BJ (cell line): ENCODE measurements at regions not wholly inside any gene's neighbourhood (a gene's known extent, or its start where the extent isn't known, plus 50 kb on each side); places are given as distances from the start of the nearest gene placed in this dataset.
A peak's percentile ranks its signal among the peaks of the same experiment; 100 is the strongest.
"Not testable (repeated sequence)": the region's sequence is repeated elsewhere in the genome, so short reads cannot be mapped to it uniquely, and the experiment has no call there.

Experiments
- CTCF ChIA-PET: fragments of 350-600 bp; formaldehyde crosslinking; extraction: SDS; loops from one replicate; lab custom pipeline; 2021; ENCODE audit warnings: antibody characterized with exemption, inconsistent platforms; lab: Yijun Ruan, JAX
- POLR2A ChIA-PET: fragments of 300-600 bp; sonication (Branson Sonifier 250); formaldehyde crosslinking; extraction: SDS; loops from one replicate; lab custom pipeline; 2021; ENCODE audit warnings: antibody characterized with exemption; lab: Charles Lee
- DNase-seq: peaks from one replicate; pipeline ENCODE4 v3.0.0-alpha.2; 2011; ENCODE audit warnings: low read depth
- H3K27me3 ChIP-seq: 2 replicates; pipeline ENCODE4 v1.6.0; 2011; ENCODE audit warnings: low read length; ENCODE audit not compliant: control insufficient read depth, insufficient read depth
- H3K36me3 ChIP-seq: 2 replicates; pipeline ENCODE4 v1.5.1; 2011; ENCODE audit warnings: low read length; ENCODE audit not compliant: control insufficient read depth, insufficient read depth
- H3K4me3 ChIP-seq: 2 replicates; pipeline ENCODE4 v1.5.1; 2011; ENCODE audit warnings: low read depth, mild to moderate bottlenecking, control low read depth, low read length
- TF ChIP-seq, protein P1 (sequence below): IDR thresholded peaks from 2 replicates; pipeline ENCODE4 v1.5.1; 2011; ENCODE audit warnings: low read depth, mild to moderate bottlenecking, control low read depth, inconsistent platforms, low read length, moderate library complexity; ENCODE audit not compliant: insufficient read depth

- H3K27me3 ChIP-seq = no peaks in the 10 kb centered on the region; the same call in 1 of the 2 replicates
- POLR2A ChIA-PET = no interaction called here
- no peak for DNase-seq
- no peaks in the 10 kb centered on the region for H3K36me3 ChIP-seq
- no peak overlapping the region for H3K4me3 ChIP-seq
- CTCF ChIA-PET = no interaction called here
- TF ChIP-seq, protein P1, sequence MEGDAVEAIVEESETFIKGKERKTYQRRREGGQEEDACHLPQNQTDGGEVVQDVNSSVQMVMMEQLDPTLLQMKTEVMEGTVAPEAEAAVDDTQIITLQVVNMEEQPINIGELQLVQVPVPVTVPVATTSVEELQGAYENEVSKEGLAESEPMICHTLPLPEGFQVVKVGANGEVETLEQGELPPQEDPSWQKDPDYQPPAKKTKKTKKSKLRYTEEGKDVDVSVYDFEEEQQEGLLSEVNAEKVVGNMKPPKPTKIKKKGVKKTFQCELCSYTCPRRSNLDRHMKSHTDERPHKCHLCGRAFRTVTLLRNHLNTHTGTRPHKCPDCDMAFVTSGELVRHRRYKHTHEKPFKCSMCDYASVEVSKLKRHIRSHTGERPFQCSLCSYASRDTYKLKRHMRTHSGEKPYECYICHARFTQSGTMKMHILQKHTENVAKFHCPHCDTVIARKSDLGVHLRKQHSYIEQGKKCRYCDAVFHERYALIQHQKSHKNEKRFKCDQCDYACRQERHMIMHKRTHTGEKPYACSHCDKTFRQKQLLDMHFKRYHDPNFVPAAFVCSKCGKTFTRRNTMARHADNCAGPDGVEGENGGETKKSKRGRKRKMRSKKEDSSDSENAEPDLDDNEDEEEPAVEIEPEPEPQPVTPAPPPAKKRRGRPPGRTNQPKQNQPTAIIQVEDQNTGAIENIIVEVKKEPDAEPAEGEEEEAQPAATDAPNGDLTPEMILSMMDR = no peak
Observed at GRCh38 chr3:177411201-177411600, 213.9 kb upstream of the TBL1XR1 start.

GRCh38 chr3:177412677-177413170 is 215.4 kb upstream of the TBL1XR1 start:
- H3K27me3 ChIP-seq, CTCF ChIA-PET, POLR2A ChIA-PET, DNase-seq, H3K36me3 ChIP-seq, H3K4me3 ChIP-seq: not testable (repeated sequence)

DNA sequence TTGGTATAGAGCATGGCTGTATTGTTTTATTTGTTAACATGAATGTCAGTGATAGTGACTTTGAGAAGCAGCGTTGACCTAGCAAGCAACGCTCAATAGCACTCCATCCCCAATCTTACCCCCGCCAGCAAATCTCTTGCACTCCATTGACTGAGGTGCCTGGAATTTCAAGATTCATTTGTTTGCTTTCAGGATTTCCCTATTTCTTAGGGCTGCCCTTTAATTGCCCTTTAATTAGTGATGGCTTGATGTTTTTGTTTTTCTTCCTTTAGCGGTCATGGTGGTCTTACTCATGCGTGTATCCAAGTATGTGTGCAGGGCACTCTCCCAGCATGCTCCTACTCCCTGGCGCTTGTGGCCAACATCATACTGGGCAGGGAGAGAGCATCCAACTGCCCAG is 216.8 kb upstream of the TBL1XR1 start:
- no peak for DNase-seq
- H3K27me3 ChIP-seq = no peaks in the 10 kb centered on the region; the same call in 1 of the 2 replicates
- H3K4me3 ChIP-seq = no peak overlapping the region
- ChIA-PET POLR2A (no interaction called here), CTCF (interaction anchor here (1.2 kb wide), 1 partner anchor 9 kb away, joined by 3 read pairs; no protein-coding TSS in a partner anchor)
- H3K36me3 ChIP-seq = no peaks in the 10 kb centered on the region
- TF ChIP-seq, protein P1 = no peak

DNA sequence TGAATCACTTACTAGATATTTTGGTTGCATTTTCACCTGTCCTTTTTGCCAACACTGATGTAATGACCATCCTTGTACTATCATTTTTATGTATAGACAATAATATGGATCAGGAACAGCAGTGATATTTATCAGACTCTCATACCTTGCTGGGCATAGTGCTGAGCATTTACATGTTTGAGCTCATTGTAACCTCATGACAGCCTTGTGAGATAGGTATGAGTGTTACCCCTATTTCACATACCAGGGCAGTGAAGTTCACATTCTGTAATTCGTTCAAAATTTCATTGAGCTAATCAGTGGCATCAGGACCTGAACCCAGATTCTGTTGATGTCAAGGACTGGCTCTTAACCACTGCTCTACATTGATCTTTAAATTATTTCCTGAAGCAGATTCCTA is 221.5 kb upstream of the TBL1XR1 start:
- Histone ChIP-seq H3K4me3 (no peak overlapping the region), H3K36me3 (no peaks in the 10 kb centered on the region), H3K27me3 (no peaks in the 10 kb centered on the region)
- no peak for DNase-seq
- CTCF ChIA-PET = no interaction called here
- POLR2A ChIA-PET = no interaction called here
- TF ChIP-seq, protein P1 = no peak

DNA sequence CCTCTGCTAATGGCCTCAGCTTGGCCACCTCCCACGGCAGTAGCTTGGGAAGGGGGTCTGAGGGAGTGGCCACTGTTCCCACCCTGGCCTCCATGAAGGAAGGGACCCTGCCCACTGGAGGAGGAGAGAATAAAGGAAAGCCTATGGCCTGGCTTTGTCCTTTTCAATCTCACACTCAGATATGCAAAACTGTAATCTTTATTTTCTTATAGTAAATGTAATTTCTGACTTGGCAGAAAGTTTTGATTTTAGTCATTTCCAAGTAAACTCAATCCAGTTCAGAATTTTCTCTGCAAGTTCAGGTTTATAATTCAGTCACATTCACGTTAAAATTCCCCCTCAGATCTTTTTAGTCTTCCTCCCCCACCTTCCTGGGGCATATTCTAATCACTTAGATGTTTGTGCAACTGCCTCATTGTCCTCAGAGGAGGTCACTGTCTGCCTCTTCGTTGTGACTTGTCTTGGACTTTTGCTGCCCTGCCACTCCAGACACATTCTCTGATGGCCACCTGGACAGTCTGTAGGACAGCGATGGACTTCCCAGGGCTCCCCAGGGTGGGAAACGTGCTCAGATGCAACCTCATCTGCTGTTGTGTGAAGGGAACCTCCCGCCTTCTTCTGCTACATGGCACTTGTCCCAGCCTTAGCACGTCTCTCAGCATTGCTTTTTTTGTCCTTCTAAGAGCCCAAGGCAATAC is 222.8 kb upstream of the TBL1XR1 start:
- Histone ChIP-seq H3K36me3 (no peaks in the 10 kb centered on the region), H3K4me3 (no peak overlapping the region), H3K27me3 (no peaks in the 10 kb centered on the region)
- TF ChIP-seq, protein P1 = no peak
- ChIA-PET CTCF (no interaction called here), POLR2A (no interaction called here)
- peak; percentile 44 for DNase-seq
